CD14-positive monocyte (primary cell): ENCODE measurements at regions not wholly inside any gene's neighbourhood (a gene's known extent, or its start where the extent isn't known, plus 50 kb on each side); places are given as distances from the start of the nearest gene placed in this dataset.
"Not testable (repeated sequence)": the region's sequence is repeated elsewhere in the genome, so short reads cannot be mapped to it uniquely, and the experiment has no call there.

ENCODE experiments used
- DNase-seq, 3 donors: peaks; one replicate each; pipeline ENCODE4 v3.0.0-alpha.2; 2011 to 2022
- H2AFZ ChIP-seq: 2 replicates; pipeline ENCODE4 v1.6.0; 2012; ENCODE audit warnings: mild to moderate bottlenecking, low read depth, low read length, inconsistent platforms; ENCODE audit not compliant: insufficient read depth, poor library complexity, severe bottlenecking
- H3K27ac ChIP-seq, 2 donors: 1 replicate in 1 of 2; 2 replicates in 1 of 2; pipeline ENCODE4 v1.5.1; 2012 to 2013; ENCODE audit warnings: low read length in 2 of 2, control low read depth in 1 of 2, inconsistent platforms in 1 of 2, low read depth in 1 of 2, mild to moderate bottlenecking in 1 of 2
- H3K27me3 ChIP-seq, 2 donors: one replicate each; pipeline versions ENCODE4 v1.6.0 to v1.6.1; 2011 to 2013; ENCODE audit warnings: low read length in 2 of 2; ENCODE audit not compliant: control insufficient read depth in 2 of 2, insufficient read depth in 2 of 2
- H3K36me3 ChIP-seq, 2 donors: replicated peaks in 1 of 2; 1 replicate in 1 of 2; 2 replicates in 1 of 2; pipeline versions ENCODE4 v1.5.1 to v1.6.1; 2012 to 2013; ENCODE audit warnings: low read length in 2 of 2, control low read depth in 1 of 2, inconsistent platforms in 1 of 2, mild to moderate bottlenecking in 1 of 2; ENCODE audit not compliant: insufficient read depth in 2 of 2, control insufficient read depth in 1 of 2
- H3K4me1 ChIP-seq, 2 donors: 1 replicate in 1 of 2; 2 replicates in 1 of 2; pipeline versions ENCODE4 v1.5.1 to v1.6.1; 2012 to 2013; ENCODE audit warnings: low read length in 2 of 2, control low read depth in 1 of 2, inconsistent platforms in 1 of 2, mild to moderate bottlenecking in 1 of 2, moderate library complexity in 1 of 2; ENCODE audit not compliant: insufficient read depth in 2 of 2, control insufficient read depth in 1 of 2
- H3K4me2 ChIP-seq: replicated peaks from 2 replicates; pipeline ENCODE3; 2012; ENCODE audit warnings: low read length, moderate library complexity, mild to moderate bottlenecking; ENCODE audit not compliant: poor library complexity, severe bottlenecking; ENCODE audit errors: extremely low read depth
- H3K4me3 ChIP-seq, 3 experiments: fragments of 200-600 bp in 1 of 3; sonication (generic) in 1 of 3; replicated peaks in 1 of 3; 1 replicate in 2 of 3; 2 replicates in 1 of 3; pipeline ENCODE4 v1.5.1; 2011 to 2013; ENCODE audit warnings: low read length in 3 of 3, mild to moderate bottlenecking in 3 of 3, control low read depth in 2 of 3, low read depth in 2 of 3, inconsistent platforms in 1 of 3, moderate library complexity in 1 of 3
- H3K79me2 ChIP-seq: 2 replicates; pipeline ENCODE4 v1.6.0; 2012; ENCODE audit warnings: mild to moderate bottlenecking, control low read depth, inconsistent platforms, low read length, moderate library complexity; ENCODE audit not compliant: insufficient read depth
- H3K9ac ChIP-seq: 2 replicates; pipeline ENCODE4 v1.6.0; 2017; ENCODE audit warnings: low read length, mild to moderate bottlenecking; ENCODE audit not compliant: insufficient read depth, poor library complexity, severe bottlenecking
- H3K9me3 ChIP-seq, 2 donors: replicated peaks in 1 of 2; 1 replicate in 1 of 2; 2 replicates in 1 of 2; pipeline versions ENCODE4 v1.5.1 to v1.6.1; 2012 to 2013; ENCODE audit warnings: low read length in 2 of 2, control low read depth in 1 of 2; ENCODE audit not compliant: control insufficient read depth in 1 of 2, insufficient read depth in 1 of 2
- H4K20me1 ChIP-seq: 2 replicates; pipeline ENCODE4 v1.6.0; 2012; ENCODE audit warnings: mild to moderate bottlenecking, low read length, control low read depth, moderate library complexity; ENCODE audit not compliant: insufficient read depth
- H3K27ac Mint-ChIP-seq, 7 donors: one replicate each; pipeline ENCODE4 v1.8.0; 2020; ENCODE audit warnings: mild to moderate bottlenecking in 7 of 7, mixed read lengths in 7 of 7, moderate library complexity in 6 of 7, inconsistent platforms in 2 of 7
- H3K27me3 Mint-ChIP-seq, 3 donors: one replicate each; pipeline ENCODE4 v1.8.0; 2021 to 2022; ENCODE audit warnings: low read depth in 3 of 3, mild to moderate bottlenecking in 3 of 3, mixed read lengths in 3 of 3, moderate library complexity in 3 of 3, inconsistent platforms in 1 of 3
- H3K36me3 Mint-ChIP-seq, 2 donors: one replicate each; pipeline ENCODE4 v1.8.0; 2020; ENCODE audit warnings: mixed read lengths in 2 of 2, inconsistent platforms in 1 of 2, mild to moderate bottlenecking in 1 of 2
- H3K4me1 Mint-ChIP-seq: one replicate; pipeline ENCODE4 v1.8.0; 2020; ENCODE audit warnings: mild to moderate bottlenecking, mixed read lengths
- H3K4me3 Mint-ChIP-seq, 2 donors: one replicate each; pipeline ENCODE4 v1.8.0; 2020; ENCODE audit warnings: mild to moderate bottlenecking in 2 of 2, mixed read lengths in 2 of 2, moderate library complexity in 1 of 2
- H3K9me3 Mint-ChIP-seq, 7 donors: one replicate each; pipeline ENCODE4 v1.8.0; 2020 to 2022; ENCODE audit warnings: mixed read lengths in 7 of 7, mild to moderate bottlenecking in 6 of 7, moderate library complexity in 6 of 7, inconsistent platforms in 2 of 7
- whole genome bisulfite sequencing: methylation state at CpG from one replicate; pipeline ENCODE4 v1.1.5; 2013; ENCODE audit warnings: missing lambda C conversion rate; ENCODE audit not compliant: insufficient coverage; 5-methylcytosine and 5-hydroxymethylcytosine counted together
- intact Hi-C, 2 donors: fragments of 100-400 bp; cut with micrococcal nuclease; formaldehyde crosslinking; loops; one replicate each; pipeline versions ENCODE4 v1.15.0 to v1.15.1; 2023

GRCh38 chr11:3513311-3513710 lies 128.5 kb downstream of the ART5 start:
- H3K4me1 ChIP-seq, H3K9ac ChIP-seq, H2AFZ ChIP-seq, H4K20me1 ChIP-seq, H3K9me3 ChIP-seq, H3K36me3 Mint-ChIP-seq, intact Hi-C loops, H3K4me2 ChIP-seq, H3K79me2 ChIP-seq, H3K9me3 Mint-ChIP-seq, H3K4me3 Mint-ChIP-seq, H3K27me3 ChIP-seq, H3K27ac ChIP-seq, H3K4me1 Mint-ChIP-seq, H3K27ac Mint-ChIP-seq, H3K36me3 ChIP-seq, DNase-seq, H3K4me3 ChIP-seq: not testable (repeated sequence)
- H3K27me3 Mint-ChIP-seq, result peaks cover 4 to 20% (median 18%) of the 10 kb centered on the region in 3 donors
- WGBS, result 87% methylated on average over 5 of the region's 12 CpGs

- H3K9me3 Mint-ChIP-seq, H3K79me2 ChIP-seq, H3K27ac Mint-ChIP-seq, H3K36me3 ChIP-seq, H3K27ac ChIP-seq, H3K4me2 ChIP-seq, H3K4me1 ChIP-seq, H2AFZ ChIP-seq, intact Hi-C loops, H3K4me3 ChIP-seq, H3K36me3 Mint-ChIP-seq, H3K4me1 Mint-ChIP-seq, DNase-seq, H3K9me3 ChIP-seq, H3K9ac ChIP-seq, H4K20me1 ChIP-seq, H3K27me3 ChIP-seq, H3K4me3 Mint-ChIP-seq: not testable (repeated sequence)
- 88% methylated on average over 2 of the region's 6 CpGs for WGBS
- peaks cover 4 to 20% (median 16%) of the 10 kb centered on the region in 3 donors for H3K27me3 Mint-ChIP-seq
These were observed 129.0 kb downstream of the ART5 start for GRCh38 chr11:3512751-3513150.

DNA sequence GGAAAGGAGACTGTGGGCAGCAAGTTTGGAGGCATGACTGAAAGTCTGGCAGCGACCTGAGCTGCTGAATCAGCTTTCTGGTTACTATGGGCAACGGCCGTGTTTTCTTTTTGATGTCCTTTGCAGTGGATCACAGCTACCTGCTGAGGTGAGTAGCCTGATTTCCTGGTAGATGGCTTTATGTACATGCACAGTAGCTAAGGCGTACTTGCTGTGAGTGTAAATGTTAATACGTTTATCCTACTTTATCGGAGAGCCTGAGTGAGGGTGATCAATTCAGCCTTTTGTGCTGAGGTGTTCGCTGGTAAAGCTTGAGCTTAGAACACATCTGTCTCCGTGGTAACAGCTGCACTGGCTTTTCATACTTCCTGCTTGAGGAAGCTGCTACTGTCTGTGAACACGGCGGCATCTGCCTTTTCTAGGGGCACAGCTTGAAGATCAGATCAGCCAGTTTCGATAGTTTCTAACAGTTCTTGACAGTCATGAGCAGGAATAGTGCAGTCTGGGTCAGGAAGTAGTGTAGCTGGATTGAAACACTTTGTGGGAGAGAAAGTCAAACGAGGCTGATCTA lies 129.6 kb downstream of the ART5 start:
- not testable (repeated sequence) for H3K27ac Mint-ChIP-seq

GRCh38 chr11:3511416-3512132 lies 130.2 kb downstream of the ART5 start:
- H3K4me2 ChIP-seq, H3K27ac Mint-ChIP-seq, H3K36me3 Mint-ChIP-seq, H3K4me3 ChIP-seq, H3K9me3 Mint-ChIP-seq, H4K20me1 ChIP-seq, DNase-seq, H3K4me1 ChIP-seq, H3K4me3 Mint-ChIP-seq, H2AFZ ChIP-seq, H3K36me3 ChIP-seq, H3K4me1 Mint-ChIP-seq, H3K27me3 ChIP-seq, H3K9me3 ChIP-seq, intact Hi-C loops, H3K9ac ChIP-seq, H3K27ac ChIP-seq, H3K79me2 ChIP-seq: not testable (repeated sequence)
- peaks cover 4 to 16% (median 14%) of the 10 kb centered on the region in 3 donors for H3K27me3 Mint-ChIP-seq
- WGBS, result 100% methylated on average over 2 of the region's 8 CpGs

More for the DNA sequence above, 129.6 kb downstream of the ART5 start:
- DNase-seq, H3K4me1 Mint-ChIP-seq, H3K9me3 Mint-ChIP-seq, H3K4me3 ChIP-seq, H3K9me3 ChIP-seq, H4K20me1 ChIP-seq, H2AFZ ChIP-seq, intact Hi-C loops, H3K27ac ChIP-seq, H3K4me2 ChIP-seq, H3K79me2 ChIP-seq, H3K4me1 ChIP-seq, H3K36me3 Mint-ChIP-seq, H3K27me3 ChIP-seq, H3K9ac ChIP-seq, H3K36me3 ChIP-seq, H3K4me3 Mint-ChIP-seq: not testable (repeated sequence)
- H3K27me3 Mint-ChIP-seq, result peaks cover 4 to 20% (median 16%) of the 10 kb centered on the region in 3 donors
- 24% methylated on average over 4 of the region's 12 CpGs for WGBS
